T-helper 2 cell treated with Interferon-gamma antibody and Interleukin-4, amounts not matched to agents 5 μg/mL and 100 μg/mL, for 36 hours (primary cell): ENCODE measurements at regions not wholly inside any gene's neighbourhood (a gene's known extent, or its start where the extent isn't known, plus 50 kb on each side); places are given as distances from the start of the nearest gene placed in this dataset.

Experiments used
- DNase-seq: peaks from one replicate; pipeline ENCODE4 v3.0.0; 2021; ENCODE audit warnings: low spot score
- H3K27ac Mint-ChIP-seq: one replicate; pipeline ENCODE4 v1.8.0; 2021; ENCODE audit warnings: mild to moderate bottlenecking, mixed read lengths
- H3K27me3 Mint-ChIP-seq: one replicate; pipeline ENCODE4 v1.8.0; 2021; ENCODE audit warnings: low read depth, mixed read lengths
- H3K36me3 Mint-ChIP-seq: one replicate; pipeline ENCODE4 v1.8.0; 2021; ENCODE audit warnings: low read depth, mixed read lengths
- H3K4me1 Mint-ChIP-seq: one replicate; pipeline ENCODE4 v1.8.0; 2021; ENCODE audit warnings: low read depth, mixed read lengths
- H3K4me3 Mint-ChIP-seq: one replicate; pipeline ENCODE4 v1.8.0; 2022; ENCODE audit warnings: mild to moderate bottlenecking, moderate library complexity, mixed read lengths
- H3K9me3 Mint-ChIP-seq: one replicate; pipeline ENCODE4 v1.8.0; 2021; ENCODE audit warnings: mixed read lengths

DNA sequence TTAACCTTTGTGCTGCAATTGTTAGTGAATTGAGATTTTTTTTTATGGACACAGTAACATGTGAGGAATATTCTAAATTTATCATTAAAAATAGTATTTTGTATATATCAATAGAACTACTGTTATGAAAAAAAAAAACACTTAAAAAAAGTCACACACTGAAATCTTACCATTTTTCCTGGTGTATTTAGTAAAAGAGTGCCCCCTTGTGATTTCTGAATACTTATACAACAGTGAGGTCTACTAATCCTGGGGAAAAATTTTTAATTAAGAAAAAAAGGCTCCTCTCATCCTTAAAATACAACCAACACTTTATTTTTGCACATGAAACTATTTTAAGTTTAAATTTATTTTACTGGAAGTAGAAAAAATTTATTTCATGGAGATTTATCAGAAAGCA, 56.4 kb upstream of the SPOCK3 start:
- no peaks in the 10 kb centered on the region for H3K4me1 Mint-ChIP-seq
- H3K9me3 Mint-ChIP-seq = peaks cover 18% of the 10 kb centered on the region
- DNase-seq = no peak
- H3K4me3 Mint-ChIP-seq = no peak overlapping the region
- no peaks in the 10 kb centered on the region for H3K27me3 Mint-ChIP-seq
- no peak overlapping the region for H3K27ac Mint-ChIP-seq
- H3K36me3 Mint-ChIP-seq = no peaks in the 10 kb centered on the region

DNA sequence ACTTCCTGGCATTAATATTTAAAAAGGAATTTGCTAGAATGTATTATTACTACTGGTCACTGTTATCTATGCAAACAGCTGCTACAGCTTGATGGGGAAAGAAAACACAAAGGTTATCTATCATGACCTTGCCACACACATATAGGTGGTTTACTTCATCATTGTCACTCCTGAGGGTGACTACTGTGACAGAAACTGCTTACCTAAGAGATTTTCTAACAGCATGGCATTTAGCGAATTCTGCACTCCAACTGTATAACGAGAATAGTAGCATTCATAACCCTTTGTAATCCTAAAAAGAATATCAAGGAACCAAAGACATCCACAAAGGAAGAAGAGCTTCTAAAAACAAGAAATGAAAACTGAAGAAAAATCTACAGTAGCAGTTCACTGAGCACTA, 74.6 kb upstream of the SPOCK3 start:
- Mint-ChIP-seq H3K27ac (no peak overlapping the region), H3K36me3 (no peaks in the 10 kb centered on the region), H3K9me3 (peaks cover 6% of the 10 kb centered on the region), H3K4me1 (no peaks in the 10 kb centered on the region), H3K4me3 (no peak overlapping the region), H3K27me3 (no peaks in the 10 kb centered on the region)
- DNase-seq = no peak

DNA sequence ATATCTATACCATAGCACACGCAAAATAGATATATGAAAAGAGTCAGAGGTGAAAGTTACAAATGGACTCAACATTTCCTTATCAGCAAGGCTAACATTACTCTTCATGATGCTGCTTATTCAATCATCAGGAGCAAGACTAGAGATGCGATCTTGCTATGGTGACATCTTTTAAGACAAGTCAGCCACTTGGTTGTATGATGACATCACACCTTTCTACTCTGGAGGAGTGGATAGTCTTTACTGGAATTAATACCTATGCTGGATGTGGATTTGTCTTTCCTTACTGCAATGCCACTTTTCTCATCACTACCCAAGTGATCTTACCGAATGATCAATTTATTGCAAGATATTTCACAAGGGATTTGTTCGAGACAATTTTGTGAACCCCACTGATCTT, 87.0 kb upstream of the SPOCK3 start:
- Mint-ChIP-seq H3K27ac (no peak overlapping the region), H3K27me3 (no peaks in the 10 kb centered on the region), H3K9me3 (peaks cover 12% of the 10 kb centered on the region), H3K36me3 (no peaks in the 10 kb centered on the region), H3K4me1 (no peaks in the 10 kb centered on the region), H3K4me3 (no peak overlapping the region)
- DNase-seq = no peak

DNA sequence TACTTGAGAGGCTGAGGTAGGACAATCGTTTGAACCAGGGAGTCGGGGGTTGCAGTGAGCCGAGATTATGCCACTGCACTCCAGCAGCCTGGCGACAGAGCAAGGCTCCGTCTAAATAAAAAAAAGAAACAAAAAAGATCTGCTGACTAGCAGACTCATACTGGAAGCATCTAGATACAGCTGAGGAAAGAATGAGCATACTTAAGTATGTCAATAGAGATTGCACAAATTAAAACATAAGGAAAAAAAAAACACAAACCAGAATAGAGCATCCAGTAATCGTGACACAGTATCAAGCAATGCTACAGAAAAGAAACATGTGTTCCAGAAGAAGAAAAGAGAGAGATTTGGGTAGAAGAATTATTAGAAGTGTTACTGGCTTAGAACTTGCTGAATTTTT, 105.5 kb upstream of the SPOCK3 start:
- Mint-ChIP-seq H3K27ac (no peak overlapping the region), H3K9me3 (peaks cover 12% of the 10 kb centered on the region), H3K27me3 (no peaks in the 10 kb centered on the region), H3K4me1 (no peaks in the 10 kb centered on the region), H3K36me3 (no peaks in the 10 kb centered on the region), H3K4me3 (no peak overlapping the region)
- DNase-seq = no peak

DNA sequence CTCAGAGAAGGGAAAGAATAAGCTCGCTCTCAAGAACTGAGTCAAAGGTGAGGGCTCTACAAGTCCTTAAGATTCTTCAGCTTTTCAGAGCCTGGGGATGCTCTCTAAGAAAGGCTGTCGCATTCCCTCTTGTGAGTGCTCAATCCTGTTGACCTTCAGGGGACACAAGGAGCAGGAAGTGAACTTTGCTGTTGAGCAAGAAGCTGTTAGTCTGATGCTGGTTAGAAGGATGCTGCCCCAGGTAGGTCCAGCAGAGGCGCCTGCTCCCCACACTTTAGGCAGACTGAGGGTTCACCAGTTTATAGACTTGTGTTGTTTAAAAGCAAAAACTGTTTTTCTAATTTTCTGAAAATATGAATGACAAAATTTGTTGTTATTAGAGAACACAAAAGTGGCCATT, 125.4 kb upstream of the SPOCK3 start:
- no peak overlapping the region for H3K4me3 Mint-ChIP-seq
- no peak overlapping the region for H3K27ac Mint-ChIP-seq

DNA sequence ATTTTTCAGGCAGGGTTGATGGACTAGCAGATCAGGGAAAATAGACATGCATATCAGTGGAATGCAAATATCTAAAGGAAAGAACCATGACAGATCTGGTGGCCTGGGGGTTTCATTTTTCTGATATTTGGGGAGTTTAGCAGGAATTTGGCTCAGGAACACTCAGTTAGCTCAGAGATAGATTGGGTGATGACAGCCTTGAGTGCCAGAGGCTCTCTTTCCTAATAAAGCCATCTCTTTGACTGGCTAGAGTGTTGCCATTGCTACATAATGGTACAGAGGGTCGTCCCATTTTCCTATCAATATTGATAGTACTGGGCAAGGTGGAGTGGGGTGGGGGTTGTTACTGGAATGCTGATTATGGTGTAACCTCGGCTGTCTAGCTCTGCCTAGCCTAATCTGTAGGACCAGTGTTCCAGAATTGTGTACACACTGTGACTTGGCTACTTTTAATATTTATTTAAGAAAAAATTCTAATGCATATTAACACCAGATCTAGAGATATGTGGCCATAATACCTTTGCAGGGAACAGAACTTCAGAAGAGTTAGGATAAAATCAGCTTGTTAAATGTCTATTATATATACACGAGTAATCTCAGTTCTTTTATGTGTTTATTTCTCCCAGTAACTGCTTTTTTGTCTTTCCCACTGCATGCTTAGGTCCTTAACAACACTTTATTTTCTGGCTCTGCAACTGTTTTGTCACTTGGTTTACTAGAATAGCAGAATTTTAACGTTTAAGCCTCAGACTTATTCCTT, 145.0 kb upstream of the SPOCK3 start:
- H3K27me3 Mint-ChIP-seq = no peaks in the 10 kb centered on the region
- no peak overlapping the region for H3K4me3 Mint-ChIP-seq
- no peaks in the 10 kb centered on the region for H3K36me3 Mint-ChIP-seq
- no peak for DNase-seq
- no peak overlapping the region for H3K27ac Mint-ChIP-seq
- no peaks in the 10 kb centered on the region for H3K4me1 Mint-ChIP-seq
- peaks cover 3% of the 10 kb centered on the region for H3K9me3 Mint-ChIP-seq

More for the DNA sequence above, 125.4 kb upstream of the SPOCK3 start:
- Mint-ChIP-seq H3K36me3 (no peaks in the 10 kb centered on the region), H3K9me3 (no peaks in the 10 kb centered on the region), H3K4me1 (no peaks in the 10 kb centered on the region), H3K27me3 (no peaks in the 10 kb centered on the region)
- DNase-seq = no peak

DNA sequence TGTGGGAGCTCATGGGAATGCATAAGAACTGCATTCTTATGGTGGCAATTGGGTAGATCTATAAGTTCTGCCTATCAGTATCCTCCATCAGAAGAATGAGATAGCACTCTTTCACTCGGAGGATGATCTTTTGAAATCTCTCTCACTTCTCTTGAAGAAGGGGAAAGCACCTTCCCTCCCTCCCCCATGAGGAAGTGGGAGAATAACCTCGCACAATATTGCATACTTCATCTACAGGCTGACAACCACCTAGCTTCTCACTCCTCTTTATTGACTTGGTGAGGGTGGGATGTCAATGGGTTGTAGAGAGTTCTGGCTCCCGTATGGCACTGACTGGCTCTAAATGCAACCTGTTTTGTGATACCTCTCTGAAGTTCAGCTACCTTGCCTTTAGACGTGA, 146.7 kb upstream of the SPOCK3 start:
- DNase-seq = no peak
- H3K27ac Mint-ChIP-seq = no peak overlapping the region
- H3K9me3 Mint-ChIP-seq = peaks cover 3% of the 10 kb centered on the region
- H3K4me1 Mint-ChIP-seq = no peaks in the 10 kb centered on the region
- H3K4me3 Mint-ChIP-seq = no peak overlapping the region
- H3K36me3 Mint-ChIP-seq = no peaks in the 10 kb centered on the region
- no peaks in the 10 kb centered on the region for H3K27me3 Mint-ChIP-seq

DNA sequence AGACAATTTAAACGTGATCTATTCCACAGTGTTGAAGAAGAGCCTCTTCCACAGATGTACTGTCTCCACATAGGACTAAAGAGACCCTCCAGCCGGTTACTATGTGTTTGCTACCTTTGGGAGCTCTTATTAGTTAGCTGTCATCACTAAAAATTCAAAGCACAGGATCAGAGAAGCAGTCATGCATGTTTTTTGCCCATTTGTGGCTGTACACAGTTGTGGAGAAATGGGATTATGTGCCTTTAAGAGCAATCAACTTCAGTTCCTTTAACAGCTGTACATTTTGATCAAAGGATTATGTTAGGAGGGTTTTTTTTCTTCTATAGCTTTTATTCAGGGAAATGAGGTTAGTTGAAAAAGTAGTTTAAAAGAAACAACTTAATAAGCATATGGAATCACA, 149.0 kb upstream of the SPOCK3 start:
- H3K27me3 Mint-ChIP-seq = no peaks in the 10 kb centered on the region
- no peak overlapping the region for H3K4me3 Mint-ChIP-seq
- H3K36me3 Mint-ChIP-seq = no peaks in the 10 kb centered on the region
- DNase-seq = no peak
- peaks cover 3% of the 10 kb centered on the region for H3K9me3 Mint-ChIP-seq
- no peak overlapping the region for H3K27ac Mint-ChIP-seq
- H3K4me1 Mint-ChIP-seq = no peaks in the 10 kb centered on the region

DNA sequence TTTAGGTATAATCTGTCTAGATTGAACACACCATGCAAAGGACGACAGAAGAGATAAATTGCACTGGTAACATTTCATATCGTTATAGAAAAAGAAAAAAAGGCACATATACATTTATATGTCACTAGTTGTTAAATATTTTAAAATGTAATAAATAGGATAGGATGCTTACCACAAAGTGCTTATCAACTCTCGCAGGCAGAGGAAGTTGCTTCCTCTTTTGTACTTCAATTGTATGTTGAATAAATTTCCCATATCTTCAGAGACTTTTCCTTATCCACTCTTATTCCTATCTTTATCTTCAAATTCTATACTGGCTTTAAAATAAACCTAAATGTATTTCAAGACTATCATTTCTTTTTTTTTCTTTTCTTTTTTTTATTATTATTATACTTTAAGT, 163.3 kb upstream of the SPOCK3 start:
- Mint-ChIP-seq H3K27me3 (no peaks in the 10 kb centered on the region), H3K27ac (no peak overlapping the region), H3K36me3 (no peaks in the 10 kb centered on the region), H3K4me3 (no peak overlapping the region), H3K9me3 (peaks cover 9% of the 10 kb centered on the region), H3K4me1 (no peaks in the 10 kb centered on the region)
- no peak for DNase-seq

DNA sequence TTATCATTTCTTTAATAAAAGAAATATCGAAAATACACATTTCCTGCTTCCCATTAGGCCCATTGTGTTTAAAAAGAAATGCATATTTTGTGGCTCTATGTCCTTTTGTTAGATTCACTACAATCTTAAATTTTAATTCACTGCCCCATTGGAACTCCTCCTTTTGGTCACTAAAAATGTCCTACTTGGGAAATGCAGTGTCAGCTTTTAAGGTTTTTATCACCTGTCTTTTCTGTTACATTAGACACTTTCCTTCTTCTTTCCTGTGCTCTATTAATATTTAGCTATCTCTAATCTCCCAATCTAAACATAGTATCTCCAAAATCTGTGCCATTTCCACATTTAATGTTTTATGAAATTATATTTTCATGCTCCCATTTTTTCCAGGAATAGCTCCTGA, 164.9 kb upstream of the SPOCK3 start:
- Mint-ChIP-seq H3K27ac (no peak overlapping the region), H3K36me3 (no peaks in the 10 kb centered on the region), H3K27me3 (no peaks in the 10 kb centered on the region), H3K4me1 (no peaks in the 10 kb centered on the region), H3K9me3 (peaks cover 9% of the 10 kb centered on the region), H3K4me3 (no peak overlapping the region)
- DNase-seq = no peak

DNA sequence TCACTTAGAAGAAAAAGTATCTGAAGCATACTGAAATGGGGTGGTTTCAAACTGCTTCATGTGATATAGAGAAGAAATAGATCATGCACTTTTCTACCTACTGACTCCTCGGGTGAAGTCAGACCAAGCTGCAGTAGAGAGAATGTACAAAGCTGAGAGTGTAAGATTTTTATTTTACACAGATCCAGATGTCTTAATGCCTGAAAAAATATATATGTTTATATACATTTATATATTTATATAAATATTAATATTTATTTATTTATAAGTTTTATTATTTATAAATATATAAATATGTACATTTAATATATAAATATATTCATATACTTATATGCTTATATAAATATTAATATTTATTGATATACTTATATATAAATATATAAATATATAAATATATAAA, 171.9 kb upstream of the SPOCK3 start:
- DNase-seq = no peak
- Mint-ChIP-seq H3K4me1 (no peaks in the 10 kb centered on the region), H3K9me3 (no peaks in the 10 kb centered on the region), H3K36me3 (no peaks in the 10 kb centered on the region), H3K27ac (no peak overlapping the region), H3K4me3 (no peak overlapping the region), H3K27me3 (no peaks in the 10 kb centered on the region)

DNA sequence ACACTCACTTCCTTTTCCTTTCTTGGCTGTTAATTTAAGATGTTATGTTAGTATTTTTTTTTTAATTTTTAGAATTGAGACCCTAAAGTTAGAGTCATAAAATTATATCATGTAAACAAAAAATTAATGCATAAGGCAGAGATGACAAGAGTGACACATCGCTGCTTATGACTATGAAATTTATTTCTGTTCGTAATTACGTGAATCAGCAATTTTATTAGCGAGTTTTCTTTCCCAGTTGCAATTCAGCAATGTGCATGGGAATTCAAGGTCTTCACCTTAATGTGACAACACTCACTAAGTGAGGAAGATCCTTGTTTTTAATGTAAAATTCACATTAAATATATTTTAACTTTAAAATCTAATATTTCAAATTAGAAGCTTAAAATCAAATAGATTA, 181.2 kb upstream of the SPOCK3 start:
- Mint-ChIP-seq H3K4me3 (no peak overlapping the region), H3K9me3 (no peaks in the 10 kb centered on the region), H3K36me3 (no peaks in the 10 kb centered on the region), H3K27me3 (no peaks in the 10 kb centered on the region), H3K27ac (no peak overlapping the region), H3K4me1 (no peaks in the 10 kb centered on the region)
- no peak for DNase-seq

DNA sequence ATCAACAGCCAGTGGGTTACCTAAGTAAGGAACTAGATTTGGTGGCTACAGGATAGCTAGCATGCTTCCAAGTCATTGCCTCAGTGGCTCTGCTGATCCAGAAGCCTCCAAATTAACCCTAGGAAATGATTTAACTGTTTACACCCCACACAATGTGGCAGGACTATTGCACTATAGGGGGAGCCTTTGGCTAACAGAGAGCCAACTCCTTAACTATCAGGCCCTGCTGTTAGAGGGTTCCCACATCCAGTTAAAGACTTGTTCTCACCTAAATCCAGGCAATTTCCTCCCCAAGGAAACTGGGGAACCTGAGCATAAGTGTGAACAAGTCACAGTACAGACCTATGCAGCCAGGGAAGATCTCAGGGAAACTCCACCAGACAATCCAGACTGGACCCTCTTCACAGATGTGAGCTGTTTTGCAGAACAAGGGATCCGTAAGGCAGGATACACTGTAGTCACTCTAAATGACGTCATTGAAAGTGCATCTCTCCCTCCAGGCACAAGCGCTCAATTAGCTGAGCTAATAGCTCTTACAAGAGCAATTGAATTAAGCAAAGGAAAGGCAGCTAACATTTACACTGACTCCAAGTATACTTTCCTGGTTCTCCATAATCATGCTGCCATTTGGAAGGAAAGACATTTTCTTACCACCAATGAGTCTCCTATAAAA, 185.3 kb upstream of the SPOCK3 start:
- no peaks in the 10 kb centered on the region for H3K4me1 Mint-ChIP-seq
- H3K27ac Mint-ChIP-seq = no peak overlapping the region
- no peaks in the 10 kb centered on the region for H3K27me3 Mint-ChIP-seq
- no peak overlapping the region for H3K4me3 Mint-ChIP-seq
- DNase-seq = no peak
- H3K36me3 Mint-ChIP-seq = no peaks in the 10 kb centered on the region
- peaks cover 4% of the 10 kb centered on the region for H3K9me3 Mint-ChIP-seq

DNA sequence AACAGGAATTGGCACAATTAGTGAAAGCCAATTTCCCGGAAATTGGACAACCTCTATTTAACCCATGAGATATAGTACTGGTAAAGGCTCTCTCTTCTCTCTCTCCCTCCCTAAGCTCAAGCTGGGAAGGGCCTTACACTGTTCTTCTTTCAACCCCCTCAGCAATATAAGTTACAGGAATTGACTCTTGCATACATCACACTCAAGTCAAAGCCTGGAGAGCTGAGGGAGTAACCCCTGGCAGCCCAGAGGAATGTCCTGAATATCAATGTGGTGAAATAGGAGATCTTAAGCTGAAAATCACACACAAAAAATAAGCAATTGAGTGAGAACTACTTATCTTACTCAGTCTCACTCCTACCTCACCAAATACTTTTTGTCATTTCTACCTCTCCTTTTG, 186.9 kb upstream of the SPOCK3 start:
- Mint-ChIP-seq H3K4me3 (no peak overlapping the region), H3K9me3 (peaks cover 12% of the 10 kb centered on the region), H3K4me1 (no peaks in the 10 kb centered on the region), H3K27ac (no peak overlapping the region), H3K36me3 (no peaks in the 10 kb centered on the region), H3K27me3 (no peaks in the 10 kb centered on the region)
- no peak for DNase-seq
